ENCODE measurements at regions not wholly inside any gene's neighbourhood (a gene's known extent, or its start where the extent isn't known, plus 50 kb on each side); places are given as distances from the start of the nearest gene placed in this dataset.
"Not testable (repeated sequence)": the region's sequence is repeated elsewhere in the genome, so short reads cannot be mapped to it uniquely, and the experiment has no call there.

GRCh38 chr17:71600137-71600789 lies 520.6 kb upstream of the SOX9 start:
- H3K4me3 ChIP-seq (ENCODE audit: low read length) = no peak overlapping the region
- H3K4me1 ChIP-seq (ENCODE audit: insufficient read depth, low read length) = no peaks in the 10 kb centered on the region; the same call in 1 of the 2 replicates

GRCh38 chr17:71601894-71602504 lies 518.8 kb upstream of the SOX9 start:
- no peaks in the 10 kb centered on the region for H3K9me3 ChIP-seq (ENCODE audit: insufficient read depth, low read depth, low read length)
- H3K4me1 ChIP-seq (ENCODE audit: insufficient read depth, low read length) = no peaks in the 10 kb centered on the region; the same call in 1 of the 2 replicates
- no peaks in the 10 kb centered on the region for H3K27me3 ChIP-seq (ENCODE audit: insufficient read depth, low read length)
- no peak overlapping the region for H3K27ac ChIP-seq (ENCODE audit: low read length)
- no peaks in the 10 kb centered on the region for H3K36me3 ChIP-seq (ENCODE audit: insufficient read depth, low read depth, low read length)
- no peak overlapping the region for H3K4me3 ChIP-seq (ENCODE audit: low read length)
- H3K9ac ChIP-seq (ENCODE audit: low read depth, low read length) = no peak overlapping the region

More at GRCh38 chr17:71600137-71600789, 520.6 kb upstream of the SOX9 start:
- H3K36me3 ChIP-seq (ENCODE audit: insufficient read depth, low read depth, low read length) = no peaks in the 10 kb centered on the region
- H3K9ac ChIP-seq (ENCODE audit: low read depth, low read length) = no peak overlapping the region
- H3K27ac ChIP-seq (ENCODE audit: low read length) = no peak overlapping the region
- H3K9me3 ChIP-seq (ENCODE audit: insufficient read depth, low read depth, low read length) = no peaks in the 10 kb centered on the region
- no peaks in the 10 kb centered on the region for H3K27me3 ChIP-seq (ENCODE audit: insufficient read depth, low read length)

- Histone ChIP-seq H3K36me3 (ENCODE audit: insufficient read depth, low read depth, low read length) (no peaks in the 10 kb centered on the region), H3K4me3 (ENCODE audit: low read length) (no peak overlapping the region), H3K9ac (ENCODE audit: low read depth, low read length) (no peak overlapping the region), H3K27me3 (ENCODE audit: insufficient read depth, low read length) (no peaks in the 10 kb centered on the region), H3K27ac (ENCODE audit: low read length) (no peak overlapping the region), H3K9me3 (ENCODE audit: insufficient read depth, low read depth, low read length) (peaks cover 15% of the 10 kb centered on the region), H3K4me1 (ENCODE audit: insufficient read depth, low read length) (no peaks in the 10 kb centered on the region)
These were observed 506.8 kb upstream of the SOX9 start for GRCh38 chr17:71613996-71614395.

GRCh38 chr17:71615820-71616219 lies 505.0 kb upstream of the SOX9 start:
- no peaks in the 10 kb centered on the region for H3K27me3 ChIP-seq (ENCODE audit: insufficient read depth, low read length)
- no peaks in the 10 kb centered on the region for H3K4me1 ChIP-seq (ENCODE audit: insufficient read depth, low read length)
- H3K36me3 ChIP-seq (ENCODE audit: insufficient read depth, low read depth, low read length) = no peaks in the 10 kb centered on the region
- peaks cover 15% of the 10 kb centered on the region for H3K9me3 ChIP-seq (ENCODE audit: insufficient read depth, low read depth, low read length)
- H3K27ac ChIP-seq (ENCODE audit: low read length) = no peak overlapping the region
- no peak overlapping the region for H3K9ac ChIP-seq (ENCODE audit: low read depth, low read length)
- H3K4me3 ChIP-seq (ENCODE audit: low read length) = no peak overlapping the region

GRCh38 chr17:71617767-71618166 lies 503.1 kb upstream of the SOX9 start:
- H3K9me3 ChIP-seq (ENCODE audit: insufficient read depth, low read depth, low read length) = peaks cover 15% of the 10 kb centered on the region
- H3K4me1 ChIP-seq (ENCODE audit: insufficient read depth, low read length); H3K27ac ChIP-seq (ENCODE audit: low read length); H3K36me3 ChIP-seq (ENCODE audit: insufficient read depth, low read depth, low read length); H3K27me3 ChIP-seq (ENCODE audit: insufficient read depth, low read length); H3K9ac ChIP-seq (ENCODE audit: low read depth, low read length); H3K4me3 ChIP-seq (ENCODE audit: low read length): not testable (repeated sequence)

GRCh38 chr17:71625330-71625729 lies 495.5 kb upstream of the SOX9 start:
- Histone ChIP-seq H3K27ac (ENCODE audit: low read length) (no peak overlapping the region), H3K4me1 (ENCODE audit: insufficient read depth, low read length) (no peaks in the 10 kb centered on the region), H3K36me3 (ENCODE audit: insufficient read depth, low read depth, low read length) (no peaks in the 10 kb centered on the region), H3K4me3 (ENCODE audit: low read length) (no peak overlapping the region), H3K27me3 (ENCODE audit: insufficient read depth, low read length) (no peaks in the 10 kb centered on the region), H3K9me3 (ENCODE audit: insufficient read depth, low read depth, low read length) (no peaks in the 10 kb centered on the region), H3K9ac (ENCODE audit: low read depth, low read length) (no peak overlapping the region)

- H3K4me1 ChIP-seq (ENCODE audit: insufficient read depth, low read length) = no peaks in the 10 kb centered on the region
- no peaks in the 10 kb centered on the region for H3K9me3 ChIP-seq (ENCODE audit: insufficient read depth, low read depth, low read length)
- no peaks in the 10 kb centered on the region for H3K27me3 ChIP-seq (ENCODE audit: insufficient read depth, low read length)
- no peak overlapping the region for H3K9ac ChIP-seq (ENCODE audit: low read depth, low read length)
- no peak overlapping the region for H3K4me3 ChIP-seq (ENCODE audit: low read length)
- H3K27ac ChIP-seq (ENCODE audit: low read length) = no peak overlapping the region
- no peaks in the 10 kb centered on the region for H3K36me3 ChIP-seq (ENCODE audit: insufficient read depth, low read depth, low read length)
These were observed 492.5 kb upstream of the SOX9 start for GRCh38 chr17:71628306-71628705.

GRCh38 chr17:71631483-71631882 lies 489.3 kb upstream of the SOX9 start:
- no peak overlapping the region for H3K27ac ChIP-seq (ENCODE audit: low read length)
- no peaks in the 10 kb centered on the region for H3K9me3 ChIP-seq (ENCODE audit: insufficient read depth, low read depth, low read length)
- no peak overlapping the region for H3K9ac ChIP-seq (ENCODE audit: low read depth, low read length)
- H3K4me1 ChIP-seq (ENCODE audit: insufficient read depth, low read length) = no peaks in the 10 kb centered on the region
- no peaks in the 10 kb centered on the region for H3K27me3 ChIP-seq (ENCODE audit: insufficient read depth, low read length)
- H3K36me3 ChIP-seq (ENCODE audit: insufficient read depth, low read depth, low read length) = no peaks in the 10 kb centered on the region
- H3K4me3 ChIP-seq (ENCODE audit: low read length) = no peak overlapping the region

- Histone ChIP-seq H3K27ac (ENCODE audit: low read length) (no peak overlapping the region), H3K9me3 (ENCODE audit: insufficient read depth, low read depth, low read length) (no peaks in the 10 kb centered on the region), H3K4me1 (ENCODE audit: insufficient read depth, low read length) (no peaks in the 10 kb centered on the region), H3K27me3 (ENCODE audit: insufficient read depth, low read length) (no peaks in the 10 kb centered on the region), H3K9ac (ENCODE audit: low read depth, low read length) (no peak overlapping the region), H3K4me3 (ENCODE audit: low read length) (no peak overlapping the region), H3K36me3 (ENCODE audit: insufficient read depth, low read depth, low read length) (no peaks in the 10 kb centered on the region)
These were observed 488.5 kb upstream of the SOX9 start for GRCh38 chr17:71632328-71632727.

GRCh38 chr17:71633391-71633849 lies 487.4 kb upstream of the SOX9 start:
- no peaks in the 10 kb centered on the region for H3K9me3 ChIP-seq (ENCODE audit: insufficient read depth, low read depth, low read length)
- H3K4me1 ChIP-seq (ENCODE audit: insufficient read depth, low read length) = no peaks in the 10 kb centered on the region
- no peaks in the 10 kb centered on the region for H3K27me3 ChIP-seq (ENCODE audit: insufficient read depth, low read length)
- no peak overlapping the region for H3K4me3 ChIP-seq (ENCODE audit: low read length)
- H3K36me3 ChIP-seq (ENCODE audit: insufficient read depth, low read depth, low read length) = no peaks in the 10 kb centered on the region
- H3K27ac ChIP-seq (ENCODE audit: low read length) = no peak overlapping the region
- H3K9ac ChIP-seq (ENCODE audit: low read depth, low read length) = no peak overlapping the region

- Histone ChIP-seq H3K9me3 (ENCODE audit: insufficient read depth, low read depth, low read length) (no peaks in the 10 kb centered on the region), H3K27ac (ENCODE audit: low read length) (no peak overlapping the region), H3K4me1 (ENCODE audit: insufficient read depth, low read length) (no peaks in the 10 kb centered on the region), H3K4me3 (ENCODE audit: low read length) (no peak overlapping the region), H3K9ac (ENCODE audit: low read depth, low read length) (no peak overlapping the region), H3K27me3 (ENCODE audit: insufficient read depth, low read length) (no peaks in the 10 kb centered on the region), H3K36me3 (ENCODE audit: insufficient read depth, low read depth, low read length) (no peaks in the 10 kb centered on the region)
These were observed 486.4 kb upstream of the SOX9 start for GRCh38 chr17:71634376-71634775.

- Histone ChIP-seq H3K4me1 (ENCODE audit: insufficient read depth, low read length) (no peaks in the 10 kb centered on the region), H3K9ac (ENCODE audit: low read depth, low read length) (no peak overlapping the region), H3K4me3 (ENCODE audit: low read length) (no peak overlapping the region), H3K9me3 (ENCODE audit: insufficient read depth, low read depth, low read length) (no peaks in the 10 kb centered on the region), H3K27ac (ENCODE audit: low read length) (no peak overlapping the region), H3K27me3 (ENCODE audit: insufficient read depth, low read length) (no peaks in the 10 kb centered on the region), H3K36me3 (ENCODE audit: insufficient read depth, low read depth, low read length) (no peaks in the 10 kb centered on the region)
These were observed 485.6 kb upstream of the SOX9 start for GRCh38 chr17:71635187-71635586.

All from iPS-20b (cell line).